ENCODE measurements at regions not wholly inside any gene's neighbourhood (a gene's known extent, or its start where the extent isn't known, plus 50 kb on each side); places are given as distances from the start of the nearest gene placed in this dataset.

DNA sequence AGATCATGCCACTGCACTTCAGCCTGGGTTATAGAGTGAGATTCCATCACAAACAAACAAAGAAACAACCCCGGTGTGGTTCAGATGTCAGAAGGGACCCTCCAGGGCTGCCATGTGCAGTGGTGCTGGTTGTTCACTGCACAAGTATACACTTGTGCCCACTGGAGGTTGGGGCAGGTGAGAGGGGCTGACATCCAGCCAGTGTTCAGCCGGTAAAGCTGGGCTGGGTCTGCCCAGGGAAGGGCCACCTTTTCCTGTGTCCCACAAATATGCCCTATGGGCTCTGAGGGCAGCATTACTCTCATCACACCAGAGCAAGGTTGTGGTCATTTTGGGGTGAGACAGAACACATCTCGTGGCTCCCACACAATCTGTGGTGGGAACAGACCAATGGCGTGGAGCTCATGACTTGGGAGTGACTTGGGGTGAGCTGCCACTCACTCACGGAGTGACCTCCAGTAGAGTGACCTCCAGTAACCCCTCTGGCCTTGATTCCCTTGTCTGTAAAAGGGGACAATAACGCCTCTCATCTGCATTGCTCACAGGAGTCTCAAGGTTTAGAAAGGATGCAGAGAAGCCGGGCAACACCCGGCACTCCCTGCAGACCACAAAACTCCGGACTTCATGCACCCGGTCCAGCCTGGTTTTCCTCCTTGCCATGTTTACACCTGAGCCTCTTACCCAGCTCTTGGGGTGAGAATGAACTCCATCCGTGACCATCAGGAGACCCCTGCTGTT lies 69.0 kb upstream of the VRK1 start:
- DNase-seq (ENCODE audit: low read depth): no peak

DNA sequence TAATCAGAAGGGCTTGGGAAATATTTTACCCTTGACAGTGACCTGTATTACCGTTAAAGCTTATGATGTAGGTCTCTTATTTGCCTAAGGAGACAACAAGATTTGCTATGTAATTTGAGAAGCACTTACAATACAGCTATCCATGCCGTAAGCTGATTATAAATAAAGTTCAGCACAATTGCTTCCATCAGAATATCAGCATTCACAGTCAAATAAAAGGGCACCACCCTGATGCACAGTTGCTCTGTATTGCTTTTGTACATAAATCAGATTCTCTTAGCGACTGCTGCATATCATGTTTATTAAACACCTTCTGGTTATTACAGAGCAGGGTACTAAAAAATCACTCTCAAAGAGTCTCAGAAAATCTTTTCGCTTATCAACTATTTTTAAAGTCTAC lies 67.3 kb upstream of the VRK1 start:
- DNase-seq (ENCODE audit: low read depth): no peak

DNA sequence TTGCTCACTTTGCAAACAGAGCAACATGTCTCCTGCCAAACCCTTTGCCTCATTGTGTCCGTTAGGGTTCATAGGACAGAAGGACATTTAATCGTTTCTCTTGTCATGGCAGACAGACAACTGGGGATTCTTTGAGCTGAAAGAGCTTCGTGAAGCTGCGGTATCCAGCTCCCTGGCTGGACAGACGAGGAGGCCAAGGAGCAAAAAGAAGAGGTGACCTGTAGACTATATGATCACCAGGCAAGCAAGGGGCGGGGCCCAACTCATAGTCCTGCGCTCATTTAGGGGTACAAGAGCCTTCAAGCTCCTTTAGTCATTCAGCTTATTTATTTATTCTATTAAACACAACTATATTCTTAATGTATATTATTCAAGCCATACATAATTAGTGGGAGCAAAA lies 66.8 kb upstream of the VRK1 start:
- no peak for DNase-seq (ENCODE audit: low read depth)

DNA sequence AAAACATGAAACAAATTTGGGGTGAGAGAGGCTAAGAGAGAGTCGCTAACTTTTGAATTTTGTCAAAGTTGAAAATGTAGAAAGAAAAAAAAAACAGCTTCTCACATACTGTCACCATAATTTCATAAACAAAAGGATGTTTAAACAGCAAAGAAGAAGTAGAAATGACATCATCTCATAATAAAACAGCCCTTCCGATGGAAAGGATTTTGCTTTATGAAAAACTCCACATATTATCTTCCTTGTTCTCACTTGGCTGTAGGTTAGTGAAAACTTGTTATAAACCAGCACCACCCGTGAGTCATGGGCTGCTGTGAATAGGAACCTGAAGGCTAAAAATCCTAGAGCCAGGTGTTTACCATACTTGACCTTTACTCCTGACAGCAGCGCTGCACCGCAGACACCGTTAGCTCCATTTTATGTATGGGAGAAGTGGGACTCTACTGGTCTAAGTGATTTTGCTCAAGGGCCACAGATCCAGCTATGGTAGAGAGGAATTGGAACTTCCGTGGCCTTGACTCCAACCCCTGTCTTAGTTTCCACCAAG lies 63.0 kb upstream of the VRK1 start:
- DNase-seq (ENCODE audit: low read depth): no peak

DNA sequence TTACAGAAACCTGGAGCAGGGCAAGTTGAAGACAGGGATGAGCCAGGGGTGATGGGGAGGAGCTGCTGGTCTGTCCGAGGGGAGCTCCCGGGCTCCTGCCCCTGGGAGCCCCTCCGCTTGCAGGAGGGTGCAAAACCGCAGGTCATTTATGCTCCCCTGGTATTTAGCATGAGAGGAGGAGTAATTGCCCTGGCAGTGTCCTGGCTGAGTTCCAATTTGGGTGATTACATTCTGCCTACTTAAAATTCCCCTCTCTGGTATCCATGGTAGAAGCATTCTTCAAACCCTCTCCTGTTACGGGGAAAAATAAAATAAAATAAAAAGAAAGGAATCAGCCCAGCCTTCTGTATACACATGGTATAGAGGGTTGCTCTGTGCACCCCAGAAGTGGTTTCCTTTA lies 61.7 kb upstream of the VRK1 start:
- no peak for DNase-seq (ENCODE audit: low read depth)

- DNase-seq (ENCODE audit: low read depth): no peak
Observed at GRCh38 chr14:96736439-96736838, 60.7 kb upstream of the VRK1 start.

- DNase-seq (ENCODE audit: low read depth): no peak
Observed at GRCh38 chr14:96737881-96738280, 59.3 kb upstream of the VRK1 start.

DNA sequence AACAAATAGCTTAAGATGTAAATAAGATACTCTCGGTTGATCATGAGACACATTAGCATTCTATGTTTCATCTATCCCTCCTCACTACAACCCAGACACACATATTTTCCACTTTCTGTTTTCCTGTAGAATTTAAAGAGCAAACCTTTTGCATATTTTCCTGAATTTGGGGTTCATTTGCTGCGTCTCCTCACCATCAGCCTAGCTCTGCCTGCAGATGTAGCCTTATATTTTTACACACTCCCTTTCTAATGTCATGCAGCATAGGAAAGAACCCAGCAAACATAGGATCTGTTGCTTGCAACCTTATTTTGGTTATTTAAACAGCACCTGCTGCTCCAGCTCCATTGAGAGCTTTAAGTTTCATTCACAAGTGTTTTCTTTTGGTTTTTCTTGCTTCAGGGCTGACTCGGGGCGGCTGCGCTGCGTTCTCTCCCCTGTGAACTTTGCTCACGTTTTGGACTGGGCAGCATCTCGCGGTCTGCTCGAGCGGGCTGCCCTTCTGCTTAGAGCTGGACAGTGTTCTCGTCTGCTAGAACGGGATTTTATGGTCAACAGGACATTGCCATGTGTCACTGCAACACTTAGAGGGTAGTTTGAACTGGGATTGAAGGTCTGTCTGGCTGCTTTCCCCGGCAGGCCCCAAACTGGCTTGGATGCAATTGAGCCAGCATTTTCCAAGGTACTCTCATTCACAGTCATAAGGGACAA lies 57.8 kb upstream of the VRK1 start:
- DNase-seq (ENCODE audit: low read depth): no peak

DNA sequence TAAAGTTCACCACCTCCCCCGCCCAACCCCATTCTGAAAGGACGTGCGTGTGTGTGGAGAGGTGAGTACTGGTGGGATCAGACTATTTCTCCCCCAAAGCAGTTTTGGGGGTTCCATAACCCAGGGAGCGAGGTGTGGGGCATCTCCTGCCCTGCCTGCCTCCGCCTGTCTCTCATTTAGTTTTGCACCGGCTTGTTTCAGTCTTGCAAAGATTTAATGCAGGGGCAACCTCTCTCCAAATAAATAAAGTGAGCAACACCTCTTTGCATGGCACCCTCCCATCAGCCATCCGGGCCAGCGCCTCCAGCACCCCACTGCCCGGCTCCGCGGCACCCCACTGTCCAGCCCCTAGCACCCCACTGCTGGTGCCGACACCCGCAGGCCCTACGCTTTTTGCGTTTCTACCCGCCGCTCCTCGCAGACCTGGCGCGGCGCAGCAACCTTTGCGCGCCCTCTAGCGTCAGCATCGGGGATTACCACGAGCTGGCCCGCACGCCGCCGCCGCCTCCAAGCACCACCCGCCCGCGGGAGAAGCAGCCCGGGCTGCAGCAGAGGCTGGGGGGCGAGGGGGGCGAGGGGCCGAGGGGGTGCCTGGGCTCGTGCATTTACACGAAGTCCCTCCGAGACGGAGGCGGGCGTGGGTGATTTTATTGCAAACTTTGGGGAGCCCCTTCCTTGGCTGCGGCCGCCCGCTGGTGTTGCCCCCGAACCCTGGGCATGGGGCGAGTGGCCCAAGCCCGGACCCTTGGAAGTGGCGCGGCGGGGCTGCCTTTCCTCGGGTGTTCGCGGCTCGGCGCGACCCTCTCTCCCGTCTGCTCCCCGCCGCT lies 55.8 kb upstream of the VRK1 start:
- DNase-seq (ENCODE audit: low read depth): peak; percentile 46

DNA sequence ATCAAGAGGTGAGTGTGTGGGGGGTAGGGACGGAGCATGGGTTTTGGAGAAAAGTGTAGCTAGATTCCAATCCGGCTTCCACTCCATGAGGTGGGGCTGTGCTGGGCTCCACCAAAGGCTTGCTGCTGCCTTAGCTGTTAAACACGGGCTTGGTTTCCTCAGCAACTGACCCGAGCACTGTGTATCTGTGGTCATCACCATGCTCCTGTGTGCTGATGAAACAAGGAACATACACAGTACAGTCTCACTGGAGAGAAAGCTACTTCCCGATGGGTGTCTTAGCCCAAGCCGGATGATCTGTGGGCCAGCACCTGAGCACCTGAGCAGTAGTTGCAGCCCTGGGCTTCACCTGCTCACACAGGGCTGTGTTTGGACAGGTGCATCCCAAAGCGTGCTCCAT lies 52.9 kb upstream of the VRK1 start:
- no peak for DNase-seq (ENCODE audit: low read depth)

DNA sequence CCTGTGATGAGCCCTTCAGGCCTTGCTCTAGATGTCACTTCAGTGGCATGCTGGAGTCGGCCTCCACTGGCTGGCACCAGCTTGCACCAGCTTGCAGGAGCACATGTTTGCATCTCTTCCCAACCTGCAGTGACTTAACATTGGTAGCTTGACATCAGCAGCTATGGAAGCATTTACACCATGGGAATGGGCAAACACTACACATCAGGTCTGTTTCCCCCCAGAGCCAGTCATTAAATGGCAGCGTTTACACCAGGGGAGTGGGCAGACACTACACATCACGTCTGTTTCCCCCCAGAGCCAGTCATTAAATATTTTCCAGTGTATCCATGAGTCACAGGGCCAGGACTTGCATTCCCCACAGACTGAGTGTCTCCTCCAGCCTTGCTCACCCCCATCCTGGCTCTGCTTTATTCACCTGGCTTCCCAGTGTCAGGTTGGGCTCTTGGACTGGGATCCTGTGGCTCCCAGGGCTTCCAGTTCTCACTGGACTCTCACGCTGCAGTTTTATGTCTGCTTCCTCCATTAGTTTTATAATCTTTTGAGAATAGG lies 51.6 kb upstream of the VRK1 start:
- DNase-seq (ENCODE audit: low read depth): no peak

- DNase-seq (ENCODE audit: low read depth): no peak
Observed at GRCh38 chr14:96746101-96746500, 51.1 kb upstream of the VRK1 start.

DNA sequence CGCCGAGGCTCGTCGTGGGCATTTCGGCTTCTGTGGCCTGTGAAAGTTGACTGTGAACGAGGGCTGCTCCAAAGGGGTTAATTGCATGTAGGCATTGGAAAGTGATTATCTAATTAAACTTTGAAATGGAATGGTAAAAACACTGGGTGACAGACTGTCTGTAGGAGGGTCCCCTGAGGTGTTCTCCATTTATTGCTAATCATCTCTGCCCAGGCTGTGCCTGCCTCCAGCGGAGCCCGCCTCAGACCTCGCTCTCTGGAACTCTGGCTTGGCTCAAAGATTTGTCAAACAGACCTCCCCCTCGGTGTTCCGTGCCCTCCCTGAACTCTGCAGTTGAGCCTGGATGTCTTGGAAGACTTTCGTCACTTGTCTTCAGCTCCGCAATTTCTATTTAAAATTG lies 50.2 kb upstream of the VRK1 start:
- DNase-seq (ENCODE audit: low read depth): no peak

Measured in stimulated activated CD8-positive, alpha-beta memory T cell treated with anti-CD3 and anti-CD28 coated beads, Interleukin-12 subunit alpha, Interleukin-12 subunit beta, amount 100 ng/mL, for 1 hour (primary cell).